ENCODE measurements at regions not wholly inside any gene's neighbourhood (a gene's known extent, or its start where the extent isn't known, plus 50 kb on each side); places are given as distances from the start of the nearest gene placed in this dataset.

- TF ChIP-seq CTCF (IDR thresholded peaks at IDR 0.05) (no peak), POLR2AphosphoS5 (IDR thresholded peaks at IDR 0.05) (no peak), POLR2A (IDR thresholded peaks at IDR 0.05) (no peak), EP300 (IDR thresholded peaks at IDR 0.05) (no peak)
Observed at GRCh38 chr7:41885078-41885477, 182.2 kb upstream of the INHBA start.

Measured in gastroesophageal sphincter (tissue), 3 donors.